ENCODE measurements at regions not wholly inside any gene's neighbourhood (a gene's known extent, or its start where the extent isn't known, plus 50 kb on each side); places are given as distances from the start of the nearest gene placed in this dataset.

DNA sequence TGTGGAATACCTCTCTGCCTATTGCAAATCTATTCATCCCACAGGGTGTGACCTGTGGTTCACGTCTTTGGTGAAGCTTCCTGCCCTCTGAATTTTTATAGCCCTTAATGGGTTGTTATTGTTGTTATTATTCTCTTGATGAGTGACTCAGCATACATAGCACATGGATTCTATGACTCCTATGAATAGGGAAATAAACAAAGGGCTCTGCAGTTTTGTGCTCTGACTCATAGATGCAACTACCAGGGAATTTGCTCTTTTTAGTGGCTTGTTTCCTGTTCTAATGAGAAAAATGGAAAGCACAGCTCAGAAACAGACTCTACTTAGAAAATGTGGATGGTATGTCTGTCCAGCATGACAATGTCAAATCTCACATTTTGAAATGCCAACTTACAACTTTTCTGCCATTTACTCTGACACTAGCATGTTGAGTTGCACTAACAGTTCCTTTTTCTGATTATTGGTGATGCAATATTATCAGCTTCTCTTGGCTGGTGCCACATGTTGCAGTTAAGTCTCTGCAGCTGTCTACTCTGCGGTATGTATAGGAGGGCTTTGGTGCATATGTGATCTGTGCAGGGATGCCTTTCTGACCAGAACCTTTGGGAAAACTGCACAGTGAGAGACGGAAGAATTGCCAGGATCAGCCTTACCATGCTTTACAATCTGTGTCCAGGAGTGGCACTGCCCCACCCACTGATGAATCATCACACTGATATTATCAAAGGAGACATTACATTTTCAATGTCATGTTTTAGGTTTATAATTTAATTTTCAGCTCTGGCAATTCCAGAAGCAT, 996.4 kb upstream of the WWC1 start:
- Histone ChIP-seq H3K4me2 (ENCODE audit: low read length) (no peak overlapping the region), H3K9me2 (ENCODE audit: insufficient read depth, low read length) (no peaks in the 10 kb centered on the region), H3K4me1 (ENCODE audit: insufficient read depth, low read length, poor library complexity, severe bottlenecking) (no peaks in the 10 kb centered on the region), H3K4me3 (ENCODE audit: low read depth, low read length, poor library complexity, severe bottlenecking) (no peak overlapping the region), H2AFZ (ENCODE audit: low read length) (no peak overlapping the region), H3K9me3 (ENCODE audit: low read length) (no peaks in the 10 kb centered on the region), H4K20me1 (ENCODE audit: insufficient read depth, low read length) (no peaks in the 10 kb centered on the region), H3K36me3 (ENCODE audit: insufficient read depth, low read length) (no peaks in the 10 kb centered on the region), H3K79me2 (ENCODE audit: insufficient read depth, low read depth, low read length) (no peaks in the 10 kb centered on the region), H3K27ac (ENCODE audit: low read depth, low read length, poor library complexity, severe bottlenecking) (no peak overlapping the region)
- intact Hi-C loops (cut with micrococcal nuclease; ENCODE audit: unreplicated experiment): no loop called here
- no peak for TF ChIP-seq EZH2phosphoT487 (IDR thresholded peaks at IDR 0.05; ENCODE audit: borderline replicate concordance, low read depth, low read length)
- TF ChIP-seq CTCF (conservative IDR thresholded peaks at IDR 0.05; ENCODE audit: low read length): no peak
- no TSS peak for BruUV-seq (replicated peaks)
- ChIA-PET CTCF (ENCODE audit: unreplicated experiment) (no interaction called here), POLR2A (no interaction called here)
- no peak for DNase-seq (ENCODE audit: low spot score)

DNA sequence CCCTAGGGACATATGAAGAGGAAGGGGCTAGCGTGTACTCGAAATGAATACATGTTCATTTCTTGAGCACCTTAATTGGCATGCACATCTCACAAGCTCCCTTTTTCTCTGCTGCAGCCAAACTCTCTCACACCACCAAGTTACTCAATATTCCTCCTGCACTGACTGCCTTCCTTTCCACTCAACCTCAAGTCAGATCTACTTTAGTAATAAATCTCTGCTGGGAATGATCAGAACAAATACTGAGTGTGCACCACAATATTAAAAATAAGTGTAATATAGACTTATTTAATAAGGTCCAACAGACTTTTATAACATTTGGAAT, 995.8 kb upstream of the WWC1 start:
- H2AFZ ChIP-seq (ENCODE audit: low read length): no peak overlapping the region
- intact Hi-C loops (cut with micrococcal nuclease; ENCODE audit: unreplicated experiment): no loop called here
- H3K4me3 ChIP-seq (ENCODE audit: low read depth, low read length, poor library complexity, severe bottlenecking): no peak overlapping the region
- no peaks in the 10 kb centered on the region for H4K20me1 ChIP-seq (ENCODE audit: insufficient read depth, low read length)
- POLR2A ChIA-PET: no interaction called here
- no TSS peak for BruUV-seq (replicated peaks)
- H3K9me3 ChIP-seq (ENCODE audit: low read length): no peaks in the 10 kb centered on the region
- no peak for DNase-seq (ENCODE audit: low spot score)
- H3K36me3 ChIP-seq (ENCODE audit: insufficient read depth, low read length): no peaks in the 10 kb centered on the region
- no peaks in the 10 kb centered on the region for H3K9me2 ChIP-seq (ENCODE audit: insufficient read depth, low read length)
- no peak for TF ChIP-seq EZH2phosphoT487 (IDR thresholded peaks at IDR 0.05; ENCODE audit: borderline replicate concordance, low read depth, low read length)
- TF ChIP-seq CTCF (conservative IDR thresholded peaks at IDR 0.05; ENCODE audit: low read length): no peak
- no peaks in the 10 kb centered on the region for H3K4me1 ChIP-seq (ENCODE audit: insufficient read depth, low read length, poor library complexity, severe bottlenecking)
- CTCF ChIA-PET (ENCODE audit: unreplicated experiment): no interaction called here
- no peak overlapping the region for H3K27ac ChIP-seq (ENCODE audit: low read depth, low read length, poor library complexity, severe bottlenecking)
- H3K79me2 ChIP-seq (ENCODE audit: insufficient read depth, low read depth, low read length): no peaks in the 10 kb centered on the region
- H3K4me2 ChIP-seq (ENCODE audit: low read length): no peak overlapping the region

- H3K27ac ChIP-seq (ENCODE audit: low read depth, low read length, poor library complexity, severe bottlenecking): no peak overlapping the region
- TF ChIP-seq EZH2phosphoT487 (IDR thresholded peaks at IDR 0.05; ENCODE audit: borderline replicate concordance, low read depth, low read length): no peak
- TF ChIP-seq CTCF (conservative IDR thresholded peaks at IDR 0.05; ENCODE audit: low read length): no peak
- ChIA-PET CTCF (ENCODE audit: unreplicated experiment) (no interaction called here), POLR2A (no interaction called here)
- BruUV-seq (replicated peaks): no TSS peak
- H3K9me2 ChIP-seq (ENCODE audit: insufficient read depth, low read length): no peaks in the 10 kb centered on the region
- no peaks in the 10 kb centered on the region for H3K9me3 ChIP-seq (ENCODE audit: low read length)
- no peak overlapping the region for H3K4me3 ChIP-seq (ENCODE audit: low read depth, low read length, poor library complexity, severe bottlenecking)
- no peak overlapping the region for H3K4me2 ChIP-seq (ENCODE audit: low read length)
- intact Hi-C loops (cut with micrococcal nuclease; ENCODE audit: unreplicated experiment): no loop called here
- H3K36me3 ChIP-seq (ENCODE audit: insufficient read depth, low read length): no peaks in the 10 kb centered on the region
- H3K79me2 ChIP-seq (ENCODE audit: insufficient read depth, low read depth, low read length): no peaks in the 10 kb centered on the region
- H3K4me1 ChIP-seq (ENCODE audit: insufficient read depth, low read length, poor library complexity, severe bottlenecking): no peaks in the 10 kb centered on the region
- H4K20me1 ChIP-seq (ENCODE audit: insufficient read depth, low read length): no peaks in the 10 kb centered on the region
- H2AFZ ChIP-seq (ENCODE audit: low read length): no peak overlapping the region
- DNase-seq (ENCODE audit: low spot score): no peak
Observed at GRCh38 chr5:167296066-167296465, 995.4 kb upstream of the WWC1 start.
